ENCODE measurements at regions not wholly inside any gene's neighbourhood (a gene's known extent, or its start where the extent isn't known, plus 50 kb on each side); places are given as distances from the start of the nearest gene placed in this dataset.

DNA sequence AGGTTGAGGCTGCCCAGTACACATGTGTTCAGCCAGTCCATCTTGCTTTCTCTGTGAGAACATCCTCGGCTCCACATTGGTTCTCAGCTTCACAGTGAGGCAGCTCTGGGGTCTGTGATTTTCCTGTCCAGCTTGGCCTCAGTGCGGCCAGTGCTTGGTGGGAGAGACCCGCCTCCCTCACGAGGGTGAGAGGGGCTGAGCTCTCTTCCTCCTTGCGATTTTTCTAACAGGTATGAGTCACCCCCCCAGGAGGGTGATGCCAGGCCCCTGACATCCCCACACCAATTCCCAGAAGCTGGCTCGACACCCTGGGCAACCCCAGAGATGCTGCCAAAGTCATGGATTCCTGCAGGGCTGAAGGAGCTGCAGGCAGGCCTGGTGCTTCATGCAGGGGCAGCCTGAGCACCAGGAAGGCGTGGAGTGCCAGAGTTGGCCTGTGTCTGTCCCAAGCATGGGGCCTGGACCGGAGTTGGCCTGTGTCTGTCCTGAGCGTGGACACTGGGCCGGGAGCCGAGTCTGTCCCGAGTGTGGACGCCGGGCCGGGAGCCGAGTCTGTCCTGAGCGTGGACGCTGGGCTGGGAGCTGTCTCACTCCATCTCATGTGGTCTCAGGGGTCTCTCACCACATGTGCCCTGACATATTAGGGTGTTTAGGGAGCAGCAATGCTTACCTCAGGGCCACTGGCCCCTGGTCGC is 408.6 kb upstream of the IRX4 start:
- Histone ChIP-seq H4K20me1 (ENCODE audit: insufficient read depth) (no peaks in the 10 kb centered on the region), H3K9ac (ENCODE audit: low read length) (no peak overlapping the region), H3K27ac (ENCODE audit: low read depth, low read length) (no peak overlapping the region), H3K4me2 (ENCODE audit: low read length) (no peak overlapping the region), H3K4me3 (replicated peaks in 1 of 2; ENCODE audit: low read depth in 1 of 2, low read length in 2 of 2) (no peak overlapping the region), H3K27me3 (ENCODE audit: insufficient read depth, low read length) (no peaks in the 10 kb centered on the region), H3K9me3 (ENCODE audit: control insufficient read depth in 1 of 2, insufficient read depth in 1 of 2, low read depth in 1 of 2, low read length in 2 of 2) (no peaks in the 10 kb centered on the region; a peak in 1 of 4 replicates), H2AFZ (ENCODE audit: low read depth, low read length, poor library complexity, severe bottlenecking) (no peak overlapping the region), H3K9me2 (ENCODE audit: insufficient read depth) (no peaks in the 10 kb centered on the region), H3K79me2 (ENCODE audit: insufficient read depth, low read length) (no peaks in the 10 kb centered on the region), H3K4me1 (ENCODE audit: control insufficient read depth in 1 of 2, insufficient read depth in 2 of 2, low read length in 2 of 2) (no peaks in the 10 kb centered on the region), H3K36me3 (ENCODE audit: control insufficient read depth in 1 of 2, insufficient read depth in 2 of 2, low read length in 2 of 2) (no peaks in the 10 kb centered on the region)
- no peak for DNase-seq (ENCODE audit: low read depth, low spot score)
- TF ChIP-seq ZFX (IDR thresholded peaks at IDR 0.05), result no peak
- TF ChIP-seq TCF7L2 (IDR thresholded peaks at IDR 0.05; ENCODE audit: borderline replicate concordance, extremely low read depth, insufficient read depth, insufficient read length), result no peak
- no peak for TF ChIP-seq POLR2AphosphoS5 (IDR thresholded peaks at IDR 0.05; ENCODE audit: low read depth, low read length)
- TF ChIP-seq, protein P1, sequence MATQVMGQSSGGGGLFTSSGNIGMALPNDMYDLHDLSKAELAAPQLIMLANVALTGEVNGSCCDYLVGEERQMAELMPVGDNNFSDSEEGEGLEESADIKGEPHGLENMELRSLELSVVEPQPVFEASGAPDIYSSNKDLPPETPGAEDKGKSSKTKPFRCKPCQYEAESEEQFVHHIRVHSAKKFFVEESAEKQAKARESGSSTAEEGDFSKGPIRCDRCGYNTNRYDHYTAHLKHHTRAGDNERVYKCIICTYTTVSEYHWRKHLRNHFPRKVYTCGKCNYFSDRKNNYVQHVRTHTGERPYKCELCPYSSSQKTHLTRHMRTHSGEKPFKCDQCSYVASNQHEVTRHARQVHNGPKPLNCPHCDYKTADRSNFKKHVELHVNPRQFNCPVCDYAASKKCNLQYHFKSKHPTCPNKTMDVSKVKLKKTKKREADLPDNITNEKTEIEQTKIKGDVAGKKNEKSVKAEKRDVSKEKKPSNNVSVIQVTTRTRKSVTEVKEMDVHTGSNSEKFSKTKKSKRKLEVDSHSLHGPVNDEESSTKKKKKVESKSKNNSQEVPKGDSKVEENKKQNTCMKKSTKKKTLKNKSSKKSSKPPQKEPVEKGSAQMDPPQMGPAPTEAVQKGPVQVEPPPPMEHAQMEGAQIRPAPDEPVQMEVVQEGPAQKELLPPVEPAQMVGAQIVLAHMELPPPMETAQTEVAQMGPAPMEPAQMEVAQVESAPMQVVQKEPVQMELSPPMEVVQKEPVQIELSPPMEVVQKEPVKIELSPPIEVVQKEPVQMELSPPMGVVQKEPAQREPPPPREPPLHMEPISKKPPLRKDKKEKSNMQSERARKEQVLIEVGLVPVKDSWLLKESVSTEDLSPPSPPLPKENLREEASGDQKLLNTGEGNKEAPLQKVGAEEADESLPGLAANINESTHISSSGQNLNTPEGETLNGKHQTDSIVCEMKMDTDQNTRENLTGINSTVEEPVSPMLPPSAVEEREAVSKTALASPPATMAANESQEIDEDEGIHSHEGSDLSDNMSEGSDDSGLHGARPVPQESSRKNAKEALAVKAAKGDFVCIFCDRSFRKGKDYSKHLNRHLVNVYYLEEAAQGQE (IDR thresholded peaks at IDR 0.05; ENCODE audit: low read depth), result no peak
- TF ChIP-seq SRF (IDR thresholded peaks at IDR 0.05; ENCODE audit: low read depth), result no peak
- intact Hi-C loops (cut with micrococcal nuclease), result no loop called here
- POLR2A ChIA-PET, result no interaction called here
- RAD21 ChIA-PET (ENCODE audit: low non-redundant PET in 1 of 2, low total read pairs in 2 of 2, uncharacterized antibody in 2 of 2, unreplicated experiment in 2 of 2), result no interaction called here
- no TSS peak for BruUV-seq (replicated peaks)
- ATAC-seq, result no peak
- CTCF ChIA-PET, result no interaction called here

DNA sequence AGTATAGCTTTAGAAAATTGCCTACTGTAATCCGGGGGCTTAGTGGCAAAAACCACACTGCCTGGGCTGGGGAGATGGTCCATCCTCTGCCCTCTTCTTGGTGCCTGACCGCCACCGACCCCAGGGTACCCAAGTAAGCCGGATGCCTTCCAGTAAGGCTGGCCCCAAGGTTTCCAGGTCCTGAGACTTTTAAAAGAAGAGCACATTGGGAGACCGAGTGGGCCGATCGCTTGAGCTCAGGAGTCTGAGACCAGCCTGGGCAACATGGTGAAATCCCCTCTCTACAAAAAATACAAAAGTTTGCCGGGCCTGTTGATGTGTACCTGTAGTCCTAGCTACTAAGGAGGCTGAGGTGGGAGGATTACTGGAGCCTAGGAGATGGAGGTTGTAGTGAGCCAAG is 406.7 kb upstream of the IRX4 start:
- TF ChIP-seq, protein P2, sequence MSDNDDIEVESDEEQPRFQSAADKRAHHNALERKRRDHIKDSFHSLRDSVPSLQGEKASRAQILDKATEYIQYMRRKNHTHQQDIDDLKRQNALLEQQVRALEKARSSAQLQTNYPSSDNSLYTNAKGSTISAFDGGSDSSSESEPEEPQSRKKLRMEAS (IDR thresholded peaks at IDR 0.05), result no peak
- Histone ChIP-seq H3K36me3 (ENCODE audit: control insufficient read depth in 1 of 2, insufficient read depth in 2 of 2, low read length in 2 of 2) (no peaks in the 10 kb centered on the region), H4K20me1 (ENCODE audit: insufficient read depth) (no peaks in the 10 kb centered on the region), H3K4me2 (ENCODE audit: low read length) (no peak overlapping the region), H3K27me3 (ENCODE audit: insufficient read depth, low read length) (no peaks in the 10 kb centered on the region), H3K9ac (ENCODE audit: low read length) (no peak overlapping the region), H3K9me2 (ENCODE audit: insufficient read depth) (no peaks in the 10 kb centered on the region), H3K9me3 (ENCODE audit: control insufficient read depth in 1 of 2, insufficient read depth in 1 of 2, low read depth in 1 of 2, low read length in 2 of 2) (no peaks in the 10 kb centered on the region; a peak in 1 of 4 replicates), H3K27ac (ENCODE audit: low read depth, low read length) (no peak overlapping the region), H3K4me1 (ENCODE audit: control insufficient read depth in 1 of 2, insufficient read depth in 2 of 2, low read length in 2 of 2) (no peaks in the 10 kb centered on the region), H3K79me2 (ENCODE audit: insufficient read depth, low read length) (no peaks in the 10 kb centered on the region), H2AFZ (ENCODE audit: low read depth, low read length, poor library complexity, severe bottlenecking) (no peak overlapping the region), H3K4me3 (replicated peaks in 1 of 2; ENCODE audit: low read depth in 1 of 2, low read length in 2 of 2) (no peak overlapping the region)
- DNase-seq (ENCODE audit: low read depth, low spot score) (no peak), ATAC-seq (no peak)
- no TSS peak for BruUV-seq (replicated peaks)
- RAD21 ChIA-PET (ENCODE audit: low non-redundant PET in 1 of 2, low total read pairs in 2 of 2, uncharacterized antibody in 2 of 2, unreplicated experiment in 2 of 2), result no interaction called here
- intact Hi-C loops (cut with micrococcal nuclease), result no loop called here
- CTCF ChIA-PET, result no interaction called here
- POLR2A ChIA-PET, result no interaction called here

Measured in HCT116 (cell line).